DMS153 treated with DMSO at 0.1 percent for 48 hours (cell line): ENCODE measurements at regions not wholly inside any gene's neighbourhood (a gene's known extent, or its start where the extent isn't known, plus 50 kb on each side); places are given as distances from the start of the nearest gene placed in this dataset.
A peak's percentile ranks its signal among the peaks of the same experiment; 100 is the strongest.

Experiments used
- DNase-seq: peaks from one replicate; lab custom pipeline; 2025; ENCODE audit not compliant: unreplicated experiment; lab: John Stamatoyannopoulos, UW

DNA sequence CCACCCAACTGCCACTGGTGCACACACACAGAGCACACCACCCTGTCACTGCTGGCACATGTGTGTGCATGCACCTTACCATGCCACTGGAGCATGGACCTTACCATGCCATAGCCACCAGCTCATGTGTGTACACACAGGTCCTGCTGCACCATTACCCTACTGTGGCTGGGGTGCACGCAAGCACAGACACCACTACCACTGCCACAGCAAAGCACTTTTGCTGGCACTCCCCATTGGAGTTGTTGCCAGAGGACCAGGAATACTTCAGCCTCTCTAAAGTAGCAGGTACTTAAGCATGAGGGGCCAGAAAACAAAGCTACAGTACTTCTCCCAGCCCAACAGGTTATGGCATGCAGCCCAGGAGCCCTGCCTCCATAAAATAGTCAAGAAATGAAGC, 404.8 kb downstream of the MBD2 start:
- DNase-seq: no peak

DNA sequence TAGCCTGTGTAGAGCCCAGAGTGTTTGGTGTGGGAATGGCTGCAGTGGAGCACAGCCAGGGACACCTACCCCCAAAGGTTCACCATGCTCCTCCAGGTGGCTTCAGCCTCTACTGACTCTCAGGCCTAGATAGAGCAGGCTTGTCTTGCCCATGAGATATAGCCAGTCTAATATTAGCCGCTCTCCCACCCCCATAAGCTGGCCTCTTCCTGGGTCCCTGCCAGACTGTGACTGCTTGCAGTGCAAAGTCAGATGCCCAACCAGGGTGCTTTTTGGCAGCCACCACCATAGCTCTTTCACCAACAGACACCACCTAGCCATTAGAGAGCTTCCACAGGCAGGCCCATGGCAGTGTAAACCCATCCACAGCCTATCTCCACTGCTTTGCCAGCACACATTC, 405.3 kb downstream of the MBD2 start:
- no peak for DNase-seq

DNA sequence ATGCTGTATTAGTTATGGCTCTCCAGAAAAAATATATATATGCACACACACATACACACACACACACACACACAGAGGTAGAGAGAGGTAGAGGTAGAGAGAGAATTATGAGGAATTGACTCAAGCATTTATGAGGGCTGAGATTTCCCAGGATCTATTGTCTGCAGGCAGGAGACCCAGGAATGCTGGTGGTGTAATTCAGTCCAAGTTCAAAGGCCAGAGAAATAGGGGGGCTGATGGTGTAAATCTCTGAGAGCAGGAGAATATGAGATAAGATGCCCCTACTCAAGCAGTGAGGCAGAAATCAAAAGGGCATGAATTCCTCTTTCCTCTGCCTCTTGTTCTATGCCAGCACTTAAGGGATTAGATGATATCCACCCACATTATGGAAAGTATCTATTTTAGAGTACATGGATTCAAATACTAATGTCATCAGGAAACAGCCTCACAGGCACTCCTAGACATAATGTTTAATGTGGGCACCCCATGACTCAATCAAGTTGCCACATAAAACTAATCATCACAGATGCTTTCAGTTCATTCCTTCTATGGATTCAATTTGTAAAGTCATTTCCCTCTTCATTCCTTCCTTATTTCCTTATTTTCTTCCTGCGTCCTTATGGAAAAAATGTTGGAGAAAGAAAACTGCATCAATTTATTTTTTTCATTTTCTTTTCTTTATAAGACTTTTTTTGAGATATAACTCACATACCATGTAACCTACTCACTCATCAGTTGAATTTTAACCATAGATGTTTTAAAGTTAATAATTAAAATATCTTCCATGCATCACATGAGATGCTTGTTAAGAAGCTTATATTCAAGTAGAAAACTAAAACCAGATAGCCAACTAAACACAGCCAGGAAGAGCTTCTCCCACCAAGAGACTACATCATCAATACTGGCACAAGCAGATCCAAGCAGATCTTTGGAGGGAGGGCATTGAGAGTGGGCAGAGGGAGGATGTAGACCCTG, 406.2 kb downstream of the MBD2 start:
- DNase-seq: no peak

DNA sequence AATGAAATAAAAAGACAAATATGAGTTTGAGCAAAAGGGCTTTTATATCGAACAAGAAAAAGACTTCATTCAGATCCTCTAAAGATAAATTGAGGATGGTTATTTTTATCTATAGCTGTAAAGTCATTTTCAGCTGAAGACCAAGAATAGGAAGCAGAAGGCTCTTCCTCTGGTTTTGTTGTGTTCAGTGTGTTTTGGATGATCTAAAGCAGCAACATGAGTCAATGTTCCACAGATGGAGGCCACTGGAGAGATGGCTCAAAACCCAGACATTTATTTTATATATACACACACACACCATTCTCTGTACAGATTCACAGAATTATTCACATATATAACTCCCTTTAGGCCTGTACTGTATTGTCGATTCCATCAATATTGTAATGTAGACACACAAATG, 424.3 kb downstream of the MBD2 start:
- no peak for DNase-seq

DNA sequence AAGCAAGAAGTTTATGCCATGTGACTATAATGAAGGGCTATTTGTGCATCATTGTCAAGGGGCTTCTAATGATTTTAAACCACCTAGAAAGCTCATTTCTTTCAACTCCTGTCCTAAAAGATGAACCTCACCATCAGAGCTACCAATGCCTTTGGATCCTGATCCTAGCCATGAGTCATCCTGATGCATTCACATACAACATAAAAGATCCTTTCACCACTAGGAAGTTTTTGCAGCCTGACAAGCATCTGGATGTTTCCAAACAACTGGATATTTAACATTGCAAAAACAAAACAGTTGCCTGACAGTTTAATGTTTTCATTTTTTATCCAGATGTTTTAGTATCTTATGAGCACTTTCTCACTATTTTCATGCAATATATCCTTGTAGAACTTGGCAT, 425.3 kb downstream of the MBD2 start:
- DNase-seq: no peak

DNA sequence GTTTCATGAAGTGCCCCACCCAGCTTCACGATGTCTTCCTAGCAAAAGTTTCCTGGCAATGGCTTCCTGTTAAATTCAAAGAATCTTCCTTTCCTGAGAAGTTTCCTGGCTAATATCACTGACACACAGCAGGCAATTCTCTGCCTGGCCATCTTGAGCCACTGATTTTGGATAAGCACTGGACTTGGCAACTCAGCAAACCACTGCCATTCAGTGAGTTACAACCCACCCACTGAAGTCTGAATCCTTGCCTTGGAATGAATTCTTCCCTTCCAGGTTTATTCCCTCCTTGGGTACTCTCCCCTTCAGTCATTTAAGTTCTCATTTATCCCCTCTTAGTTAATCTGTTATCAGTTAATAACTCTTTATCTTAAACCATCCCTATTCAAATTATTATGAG, 426.0 kb downstream of the MBD2 start:
- DNase-seq: no peak

DNA sequence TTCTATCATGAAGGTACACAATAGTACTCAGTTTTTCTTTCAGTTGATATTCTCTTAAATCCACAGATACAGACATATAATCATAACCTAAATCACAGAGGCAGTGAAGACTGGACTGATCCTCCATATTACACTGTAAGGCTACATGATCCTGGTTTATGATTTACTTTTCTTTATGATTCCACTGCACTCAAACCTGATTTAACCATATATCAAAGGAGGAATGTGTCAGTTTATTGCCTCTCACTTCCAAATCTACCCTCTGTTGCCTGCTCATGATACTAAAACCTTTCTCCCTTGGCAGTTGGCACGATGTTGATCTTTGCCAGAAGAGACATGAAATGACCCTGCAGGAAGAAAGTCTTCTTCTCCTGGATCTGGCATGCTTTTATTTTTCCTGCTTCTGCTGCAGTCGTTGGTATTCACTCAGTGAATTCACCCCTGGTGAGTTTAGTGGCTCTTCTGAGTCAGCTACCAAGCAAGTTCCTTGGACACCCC, 426.4 kb downstream of the MBD2 start:
- DNase-seq: no peak

DNA sequence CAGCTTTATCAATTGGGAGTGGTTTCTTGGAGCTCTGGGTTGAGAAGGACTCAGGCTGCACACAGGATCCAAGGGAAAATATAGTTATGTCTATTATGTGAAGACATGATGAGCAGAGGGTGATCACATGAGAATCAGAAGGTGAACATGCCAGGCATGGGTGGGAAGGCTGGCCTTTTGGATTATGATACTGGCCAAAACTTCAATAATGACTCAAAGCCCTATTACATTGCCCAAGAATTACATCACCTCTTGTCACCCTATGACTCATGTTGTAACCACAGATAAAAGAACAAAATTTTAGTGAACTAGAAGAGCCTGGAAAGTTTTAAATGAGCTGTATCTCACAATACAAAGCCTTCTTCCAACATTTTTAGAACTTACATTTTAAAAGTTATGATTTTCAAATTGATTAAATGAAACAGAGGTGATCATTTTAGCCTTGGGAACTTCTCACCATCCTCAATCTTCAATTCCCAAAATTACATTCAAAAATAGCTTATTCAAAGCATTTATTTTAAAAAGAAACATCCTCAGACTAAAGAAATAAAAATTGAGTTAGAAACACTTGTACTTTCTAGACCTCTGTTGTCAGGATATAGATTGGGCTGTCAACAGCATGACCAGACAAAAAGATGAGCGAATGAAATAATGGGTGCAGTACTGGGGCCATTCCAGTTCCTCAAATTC, 428.3 kb downstream of the MBD2 start:
- DNase-seq: no peak

DNA sequence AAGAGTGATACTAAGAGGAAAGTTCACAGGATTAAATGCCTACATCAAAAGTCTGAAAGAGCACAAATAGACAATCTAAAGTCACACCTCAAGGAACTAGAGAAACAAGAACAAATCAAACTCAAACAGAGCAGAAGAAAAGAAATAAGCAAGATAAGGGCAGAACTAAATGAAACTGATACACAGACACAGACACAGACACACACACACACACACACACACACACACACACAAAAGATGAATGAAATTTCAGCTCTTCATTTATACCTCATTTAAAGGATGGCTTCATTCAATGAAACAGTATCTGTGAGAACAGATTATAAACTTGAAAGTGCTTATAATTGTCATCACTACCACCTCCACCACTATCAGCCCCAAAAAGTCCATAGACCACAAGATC, 428.9 kb downstream of the MBD2 start:
- DNase-seq: no peak

DNA sequence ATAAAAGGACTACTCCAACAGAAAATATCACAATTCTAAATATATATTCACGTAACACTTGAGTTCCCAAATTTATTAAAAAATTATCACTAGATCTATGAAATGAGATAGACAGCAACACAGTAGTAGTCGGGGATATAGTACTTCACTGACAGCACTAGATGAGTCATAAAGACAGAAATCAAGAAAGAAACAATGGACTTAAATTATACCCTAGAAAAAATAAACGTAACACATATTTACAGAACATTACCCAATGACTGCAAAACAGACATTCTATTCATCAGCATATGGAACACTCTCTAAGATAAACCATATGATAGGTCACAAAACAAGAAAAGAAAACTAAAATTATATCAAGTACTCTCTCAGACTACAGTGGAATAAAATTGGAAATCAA, 429.4 kb downstream of the MBD2 start:
- no peak for DNase-seq

DNA sequence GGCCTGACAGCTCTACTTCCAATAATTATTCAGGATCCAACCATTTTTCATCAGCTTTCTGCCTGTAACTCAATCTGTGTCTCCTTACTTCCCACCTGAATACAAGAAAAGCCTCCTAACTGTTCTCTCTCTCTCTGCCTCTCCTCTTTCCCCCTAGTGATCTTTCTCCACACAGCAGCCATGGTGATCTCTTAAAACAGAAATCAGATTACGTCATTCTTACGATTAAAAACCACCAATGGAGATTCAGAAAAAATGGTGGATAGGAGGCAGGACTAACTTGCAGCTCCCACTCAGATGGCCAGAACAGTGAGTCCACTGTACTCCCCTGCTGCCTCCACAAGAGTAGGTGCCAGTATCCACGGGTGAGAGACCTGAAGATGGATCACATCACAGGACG, 431.7 kb downstream of the MBD2 start:
- no peak for DNase-seq

DNA sequence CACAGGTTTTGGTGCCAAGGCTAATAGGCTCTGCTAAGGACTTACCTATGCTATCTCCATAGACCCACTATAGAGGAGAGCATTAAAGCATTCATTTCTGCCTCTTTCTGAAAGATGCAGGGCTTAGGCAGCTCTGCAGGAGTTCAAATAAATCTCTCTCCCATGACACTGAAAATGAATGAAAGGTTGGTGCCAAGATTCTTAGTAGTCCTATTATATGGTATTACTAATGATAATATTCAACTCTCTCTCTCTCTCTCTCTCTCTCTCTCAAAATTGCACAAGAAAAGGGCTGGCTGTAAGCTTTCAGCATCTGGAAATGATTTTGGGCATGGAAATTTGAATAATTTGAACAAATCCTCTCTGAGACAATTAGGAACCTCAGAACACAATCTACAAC, 433.7 kb downstream of the MBD2 start:
- DNase-seq: no peak

DNA sequence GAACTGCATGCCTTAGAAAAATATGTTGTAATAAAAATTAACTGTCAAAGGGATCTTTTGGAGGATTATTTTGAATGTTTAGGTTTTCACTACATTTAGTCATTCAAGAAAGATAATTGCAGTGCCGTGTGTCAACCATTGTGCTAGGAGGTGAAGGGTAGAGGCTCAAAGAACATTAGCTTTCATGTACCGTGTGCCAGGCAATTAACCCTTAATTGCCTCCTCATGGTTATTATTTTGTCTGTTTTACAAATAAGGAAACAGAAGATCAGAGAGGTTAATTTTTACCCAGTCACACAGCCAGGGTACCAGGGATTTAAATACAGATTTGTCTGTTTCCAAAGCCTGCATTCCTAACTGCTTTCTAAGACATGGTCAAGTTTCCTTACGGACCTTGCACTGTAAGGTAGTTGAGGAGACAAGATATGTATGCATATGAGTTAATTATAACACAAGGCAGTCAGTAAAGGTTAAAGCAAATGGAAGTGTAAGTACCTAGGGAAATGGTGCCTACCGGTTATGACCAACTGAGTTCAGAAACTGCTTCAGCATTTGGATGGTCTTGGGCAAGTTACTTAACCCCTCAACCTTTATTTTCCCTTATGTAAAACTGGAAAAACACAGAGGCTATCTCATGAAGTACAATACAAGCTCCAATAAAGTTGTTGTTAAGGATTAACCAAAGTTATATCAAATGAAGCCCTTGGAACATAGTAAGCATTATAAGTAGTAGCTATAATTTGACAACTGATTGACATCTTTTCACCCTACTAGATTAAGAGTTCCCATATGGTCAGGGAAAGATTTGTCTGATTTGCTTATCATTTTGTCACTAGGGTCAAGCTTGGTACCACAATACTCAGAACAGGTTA, 434.9 kb downstream of the MBD2 start:
- no peak for DNase-seq

DNA sequence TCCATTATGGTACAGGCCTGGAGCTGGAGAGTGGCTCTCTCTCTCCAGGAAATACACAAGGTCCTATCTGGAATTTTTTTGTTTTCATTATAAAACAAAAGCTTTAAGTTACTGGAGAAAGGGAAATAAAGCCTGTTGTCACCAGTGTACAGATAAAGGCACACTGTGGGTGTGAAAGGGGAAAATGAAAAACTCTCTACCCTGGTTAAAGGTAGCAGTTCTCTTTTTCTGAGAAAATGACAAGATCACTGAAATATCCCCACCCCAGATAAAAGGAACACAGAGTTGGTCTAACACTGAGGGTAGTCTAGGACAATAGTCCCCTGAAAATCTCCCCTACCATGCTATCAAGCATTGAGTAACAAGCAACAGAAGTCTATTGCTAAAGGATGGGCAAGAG, 438.7 kb downstream of the MBD2 start:
- no peak for DNase-seq

DNA sequence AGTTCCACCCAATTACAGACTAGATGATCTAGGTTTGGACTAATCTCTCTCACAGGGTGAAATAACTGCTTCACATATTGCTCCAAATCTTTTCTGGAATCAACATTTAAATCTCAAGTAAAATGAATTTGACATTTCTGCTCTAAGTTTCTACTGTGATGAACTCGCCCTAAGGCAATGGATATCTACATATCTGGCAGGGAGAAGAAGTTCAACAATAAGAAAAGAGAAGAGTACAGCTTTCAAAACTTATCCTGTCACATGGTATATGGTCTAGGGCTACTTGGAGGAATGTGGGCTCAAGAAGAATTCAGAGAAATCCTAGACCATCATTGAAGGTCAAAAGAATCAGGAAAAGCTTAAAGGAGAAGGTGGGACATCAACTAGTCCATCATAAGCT, 440.2 kb downstream of the MBD2 start:
- DNase-seq: no peak

DNA sequence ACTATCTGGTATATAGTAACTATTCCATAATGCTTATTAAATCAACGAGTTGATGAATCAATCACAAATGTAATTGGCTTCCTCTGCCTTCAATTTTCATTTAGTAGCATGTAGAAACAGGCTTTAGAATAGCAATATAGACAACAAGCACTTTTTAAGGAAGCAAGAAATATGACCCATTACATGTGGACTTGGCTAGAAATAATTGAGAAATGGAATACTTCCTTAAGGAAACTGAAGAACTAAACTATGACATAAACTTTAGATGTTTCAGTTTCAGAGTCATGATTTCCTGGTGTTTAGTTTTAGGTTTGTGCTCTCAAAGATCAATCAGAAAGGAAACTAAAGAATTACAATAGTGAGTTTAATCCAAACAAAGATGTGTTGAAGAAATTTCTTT, 443.8 kb downstream of the MBD2 start:
- no peak for DNase-seq

DNA sequence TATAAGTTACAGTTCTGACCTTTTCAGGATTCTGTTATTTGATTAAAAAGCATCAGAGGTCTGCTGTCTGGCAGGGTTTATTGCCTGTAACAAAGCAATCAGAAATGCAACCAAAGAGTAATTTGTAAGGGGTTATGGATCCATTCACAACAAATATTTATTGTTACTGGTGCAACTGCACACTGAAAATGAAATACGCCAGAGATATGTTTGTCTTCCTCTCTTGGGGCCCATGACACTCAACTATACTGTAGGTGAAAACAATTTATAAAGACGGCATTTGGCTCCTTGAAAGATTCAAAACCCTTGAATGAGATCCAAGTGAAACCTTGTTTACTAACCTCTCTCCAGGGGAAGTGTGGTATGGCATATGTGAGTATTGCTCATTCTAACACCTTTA, 452.2 kb downstream of the MBD2 start:
- no peak for DNase-seq

DNA sequence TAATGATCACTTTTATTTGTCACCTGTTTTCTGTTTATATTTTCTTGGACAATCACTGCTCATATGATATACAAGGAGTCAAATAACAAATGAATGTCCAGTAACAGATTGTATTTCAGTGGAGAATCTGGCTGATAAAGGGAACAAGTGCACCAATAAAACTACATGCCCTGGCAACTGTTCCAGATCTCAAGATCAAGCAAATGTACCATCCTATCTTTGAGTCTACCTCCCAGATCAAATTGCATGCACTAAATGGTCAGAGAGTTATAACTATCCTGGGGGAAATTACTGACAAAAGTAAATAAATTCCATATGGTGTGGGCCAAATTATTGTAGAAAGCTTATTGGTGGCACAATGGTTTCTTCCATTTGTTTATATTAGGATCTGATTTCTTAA, 452.8 kb downstream of the MBD2 start:
- peak; percentile 66 for DNase-seq

DNA sequence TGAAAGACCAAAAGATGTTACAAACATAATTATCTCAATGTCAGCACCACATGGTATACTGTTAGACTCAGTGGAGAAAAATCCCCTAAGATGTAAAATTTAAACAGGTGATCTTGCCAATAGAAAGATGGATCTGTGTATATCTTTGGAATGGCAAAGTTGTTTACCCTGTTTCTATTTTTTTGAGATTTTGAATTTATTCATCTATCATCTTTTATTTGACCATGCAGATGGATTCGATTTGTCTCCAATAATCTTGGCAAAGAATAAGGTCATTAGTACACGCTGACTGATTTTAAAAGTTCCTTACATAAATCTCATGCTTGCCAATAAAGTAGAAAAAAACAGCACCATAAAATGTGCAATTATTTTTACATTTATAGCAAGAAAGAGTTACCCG, 459.3 kb downstream of the MBD2 start:
- no peak for DNase-seq

DNA sequence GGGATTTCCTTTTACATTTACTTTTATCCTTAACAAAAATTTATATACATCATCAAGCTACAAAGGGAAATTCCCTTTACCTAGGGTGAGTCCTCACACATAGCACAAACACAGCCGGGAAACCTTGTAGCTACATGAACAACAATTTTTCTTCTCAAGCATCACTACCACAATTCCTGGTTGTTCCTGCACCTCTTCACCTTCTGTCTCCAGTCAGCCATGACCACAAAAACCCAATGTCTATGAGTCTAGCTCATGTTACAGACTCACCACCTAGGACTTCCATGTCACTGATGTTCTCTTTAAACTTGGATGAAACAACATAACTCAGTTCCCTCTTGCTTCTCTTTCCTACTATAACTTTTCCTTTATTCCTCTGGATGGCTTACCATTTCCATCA, 460.4 kb downstream of the MBD2 start:
- DNase-seq: no peak

DNA sequence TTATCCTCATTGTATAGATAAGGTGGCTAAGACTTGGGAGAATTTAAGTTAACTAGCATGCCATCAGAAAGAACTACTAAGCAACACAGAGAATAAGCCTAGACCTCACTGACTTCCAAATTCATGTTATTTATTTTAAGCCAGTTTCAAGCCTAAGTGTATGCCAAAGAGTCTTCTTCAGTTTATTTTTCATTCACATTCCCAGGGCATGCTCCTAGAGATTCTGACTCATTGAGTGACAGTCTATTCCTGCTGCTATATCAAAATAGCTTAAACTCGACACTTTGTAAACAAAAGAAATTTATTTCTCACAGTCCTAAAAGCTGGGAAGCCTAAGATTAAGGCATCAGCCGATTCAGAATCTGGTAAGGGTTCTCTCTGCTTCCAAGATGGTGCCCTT, 467.1 kb downstream of the MBD2 start:
- DNase-seq: no peak
